ENCODE measurements at regions not wholly inside any gene's neighbourhood (a gene's known extent, or its start where the extent isn't known, plus 50 kb on each side); places are given as distances from the start of the nearest gene placed in this dataset.

- H3K27me3 ChIP-seq (ENCODE audit: control insufficient read depth, insufficient read depth, low read length, poor library complexity, severe bottlenecking) = no peaks in the 10 kb centered on the region
- H3K27ac ChIP-seq (ENCODE audit: insufficient read depth, low read depth, low read length, poor library complexity, severe bottlenecking) = no peak overlapping the region
- 69 to 74% methylated on average over 5 of the region's 5 CpGs for WGBS, 2 experiments
- H3K4me1 ChIP-seq (ENCODE audit: control insufficient read depth, insufficient read depth, low read length) = no peaks in the 10 kb centered on the region
- H3K36me3 ChIP-seq (ENCODE audit: control insufficient read depth, insufficient read depth, low read length) = no peaks in the 10 kb centered on the region
- H3K9me3 ChIP-seq (ENCODE audit: control insufficient read depth, low read length) = no peaks in the 10 kb centered on the region
- H3K4me3 ChIP-seq (ENCODE audit: insufficient read depth, low read depth, low read length) = no peak overlapping the region
These were observed 153.8 kb upstream of the ZNF236 start for GRCh38 chr18:76668546-76668945.

GRCh38 chr18:76668119-76668518, 154.2 kb upstream of the ZNF236 start:
- Histone ChIP-seq H3K36me3 (ENCODE audit: control insufficient read depth, insufficient read depth, low read length) (no peaks in the 10 kb centered on the region), H3K4me1 (ENCODE audit: control insufficient read depth, insufficient read depth, low read length) (no peaks in the 10 kb centered on the region), H3K27me3 (ENCODE audit: control insufficient read depth, insufficient read depth, low read length, poor library complexity, severe bottlenecking) (no peaks in the 10 kb centered on the region), H3K9me3 (ENCODE audit: control insufficient read depth, low read length) (no peaks in the 10 kb centered on the region), H3K27ac (ENCODE audit: insufficient read depth, low read depth, low read length, poor library complexity, severe bottlenecking) (no peak overlapping the region), H3K4me3 (ENCODE audit: insufficient read depth, low read depth, low read length) (no peak overlapping the region)
- WGBS, 2 experiments = 92 to 96% methylated on average over 8 of the region's 8 CpGs

GRCh38 chr18:76667603-76668002, 154.8 kb upstream of the ZNF236 start:
- H3K36me3 ChIP-seq (ENCODE audit: control insufficient read depth, insufficient read depth, low read length) = no peaks in the 10 kb centered on the region
- H3K4me3 ChIP-seq (ENCODE audit: insufficient read depth, low read depth, low read length) = no peak overlapping the region
- H3K27ac ChIP-seq (ENCODE audit: insufficient read depth, low read depth, low read length, poor library complexity, severe bottlenecking) = no peak overlapping the region
- H3K4me1 ChIP-seq (ENCODE audit: control insufficient read depth, insufficient read depth, low read length) = no peaks in the 10 kb centered on the region
- no peaks in the 10 kb centered on the region for H3K9me3 ChIP-seq (ENCODE audit: control insufficient read depth, low read length)
- no peaks in the 10 kb centered on the region for H3K27me3 ChIP-seq (ENCODE audit: control insufficient read depth, insufficient read depth, low read length, poor library complexity, severe bottlenecking)
- WGBS, 2 experiments = 88 to 91% methylated on average over 10 of the region's 12 CpGs

- H3K27me3 ChIP-seq (ENCODE audit: control insufficient read depth, insufficient read depth, low read length, poor library complexity, severe bottlenecking) = no peaks in the 10 kb centered on the region
- no peaks in the 10 kb centered on the region for H3K36me3 ChIP-seq (ENCODE audit: control insufficient read depth, insufficient read depth, low read length)
- H3K27ac ChIP-seq (ENCODE audit: insufficient read depth, low read depth, low read length, poor library complexity, severe bottlenecking) = no peak overlapping the region
- H3K9me3 ChIP-seq (ENCODE audit: control insufficient read depth, low read length) = no peaks in the 10 kb centered on the region
- H3K4me3 ChIP-seq (ENCODE audit: insufficient read depth, low read depth, low read length) = no peak overlapping the region
- 74 to 75% methylated on average over 5 to 7 of the region's 7 CpGs for WGBS, 2 experiments
- no peaks in the 10 kb centered on the region for H3K4me1 ChIP-seq (ENCODE audit: control insufficient read depth, insufficient read depth, low read length)
These were observed 159.7 kb upstream of the ZNF236 start for GRCh38 chr18:76662626-76663025.

GRCh38 chr18:76660571-76661192, 161.7 kb upstream of the ZNF236 start:
- Histone ChIP-seq H3K27me3 (ENCODE audit: control insufficient read depth, insufficient read depth, low read length, poor library complexity, severe bottlenecking) (no peaks in the 10 kb centered on the region), H3K4me3 (ENCODE audit: insufficient read depth, low read depth, low read length) (no peak overlapping the region), H3K36me3 (ENCODE audit: control insufficient read depth, insufficient read depth, low read length) (no peaks in the 10 kb centered on the region), H3K9me3 (ENCODE audit: control insufficient read depth, low read length) (no peaks in the 10 kb centered on the region), H3K4me1 (ENCODE audit: control insufficient read depth, insufficient read depth, low read length) (no peaks in the 10 kb centered on the region), H3K27ac (ENCODE audit: insufficient read depth, low read depth, low read length, poor library complexity, severe bottlenecking) (no peak overlapping the region)
- 95 to 97% methylated on average over 9 of the region's 9 CpGs for WGBS, 2 experiments

- Histone ChIP-seq H3K27ac (ENCODE audit: insufficient read depth, low read depth, low read length, poor library complexity, severe bottlenecking) (no peak overlapping the region), H3K4me1 (ENCODE audit: control insufficient read depth, insufficient read depth, low read length) (no peaks in the 10 kb centered on the region), H3K9me3 (ENCODE audit: control insufficient read depth, low read length) (no peaks in the 10 kb centered on the region), H3K27me3 (ENCODE audit: control insufficient read depth, insufficient read depth, low read length, poor library complexity, severe bottlenecking) (no peaks in the 10 kb centered on the region), H3K4me3 (ENCODE audit: insufficient read depth, low read depth, low read length) (no peak overlapping the region), H3K36me3 (ENCODE audit: control insufficient read depth, insufficient read depth, low read length) (no peaks in the 10 kb centered on the region)
- 13 to 23% methylated on average over 6 to 7 of the region's 7 CpGs for WGBS, 2 experiments
These were observed 163.6 kb upstream of the ZNF516 start for GRCh38 chr18:76658627-76659026.

GRCh38 chr18:76657911-76658470, 162.9 kb upstream of the ZNF516 start:
- Histone ChIP-seq H3K27me3 (ENCODE audit: control insufficient read depth, insufficient read depth, low read length, poor library complexity, severe bottlenecking) (no peaks in the 10 kb centered on the region), H3K27ac (ENCODE audit: insufficient read depth, low read depth, low read length, poor library complexity, severe bottlenecking) (no peak overlapping the region), H3K9me3 (ENCODE audit: control insufficient read depth, low read length) (no peaks in the 10 kb centered on the region), H3K36me3 (ENCODE audit: control insufficient read depth, insufficient read depth, low read length) (no peaks in the 10 kb centered on the region), H3K4me1 (ENCODE audit: control insufficient read depth, insufficient read depth, low read length) (no peaks in the 10 kb centered on the region), H3K4me3 (ENCODE audit: insufficient read depth, low read depth, low read length) (no peak overlapping the region)
- WGBS, 2 experiments = 91 to 93% methylated on average over 9 of the region's 9 CpGs

- no peaks in the 10 kb centered on the region for H3K4me1 ChIP-seq (ENCODE audit: control insufficient read depth, insufficient read depth, low read length)
- H3K27me3 ChIP-seq (ENCODE audit: control insufficient read depth, insufficient read depth, low read length, poor library complexity, severe bottlenecking) = no peaks in the 10 kb centered on the region
- no peak overlapping the region for H3K4me3 ChIP-seq (ENCODE audit: insufficient read depth, low read depth, low read length)
- H3K9me3 ChIP-seq (ENCODE audit: control insufficient read depth, low read length) = no peaks in the 10 kb centered on the region
- H3K36me3 ChIP-seq (ENCODE audit: control insufficient read depth, insufficient read depth, low read length) = no peaks in the 10 kb centered on the region
- WGBS, 2 experiments = 81 to 84% methylated on average over 8 of the region's 8 CpGs
- H3K27ac ChIP-seq (ENCODE audit: insufficient read depth, low read depth, low read length, poor library complexity, severe bottlenecking) = no peak overlapping the region
These were observed 162.1 kb upstream of the ZNF516 start for GRCh38 chr18:76656925-76657827.

GRCh38 chr18:76654577-76654976, 159.5 kb upstream of the ZNF516 start:
- 89 to 90% methylated on average over 4 of the region's 4 CpGs for WGBS, 2 experiments
- H3K4me1 ChIP-seq (ENCODE audit: control insufficient read depth, insufficient read depth, low read length) = no peaks in the 10 kb centered on the region
- no peaks in the 10 kb centered on the region for H3K27me3 ChIP-seq (ENCODE audit: control insufficient read depth, insufficient read depth, low read length, poor library complexity, severe bottlenecking)
- no peaks in the 10 kb centered on the region for H3K36me3 ChIP-seq (ENCODE audit: control insufficient read depth, insufficient read depth, low read length)
- H3K27ac ChIP-seq (ENCODE audit: insufficient read depth, low read depth, low read length, poor library complexity, severe bottlenecking) = no peak overlapping the region
- H3K9me3 ChIP-seq (ENCODE audit: control insufficient read depth, low read length) = no peaks in the 10 kb centered on the region
- H3K4me3 ChIP-seq (ENCODE audit: insufficient read depth, low read depth, low read length) = no peak overlapping the region

- H3K9me3 ChIP-seq (ENCODE audit: control insufficient read depth, low read length) = no peaks in the 10 kb centered on the region
- no peak overlapping the region for H3K27ac ChIP-seq (ENCODE audit: insufficient read depth, low read depth, low read length, poor library complexity, severe bottlenecking)
- H3K36me3 ChIP-seq (ENCODE audit: control insufficient read depth, insufficient read depth, low read length) = no peaks in the 10 kb centered on the region
- WGBS, 2 experiments = 90 to 91% methylated on average over 11 of the region's 11 CpGs
- no peaks in the 10 kb centered on the region for H3K4me1 ChIP-seq (ENCODE audit: control insufficient read depth, insufficient read depth, low read length)
- no peak overlapping the region for H3K4me3 ChIP-seq (ENCODE audit: insufficient read depth, low read depth, low read length)
- H3K27me3 ChIP-seq (ENCODE audit: control insufficient read depth, insufficient read depth, low read length, poor library complexity, severe bottlenecking) = no peaks in the 10 kb centered on the region
These were observed 152.3 kb upstream of the ZNF516 start for GRCh38 chr18:76647322-76647721.
